ENCODE measurements at regions not wholly inside any gene's neighbourhood (a gene's known extent, or its start where the extent isn't known, plus 50 kb on each side); places are given as distances from the start of the nearest gene placed in this dataset.

GRCh38 chr9:18361646-18362045 is 112.3 kb upstream of the ADAMTSL1 start:
- no peak overlapping the region for H3K9ac ChIP-seq (ENCODE audit: low read length)
- H3K36me3 ChIP-seq (replicated peaks; ENCODE audit: low read depth, low read length): no peaks in the 10 kb centered on the region
- no peak overlapping the region for H3K4me2 ChIP-seq (ENCODE audit: low read length)
- no peaks in the 10 kb centered on the region for H3K9me3 ChIP-seq (ENCODE audit: insufficient read depth, low read length)
- no peaks in the 10 kb centered on the region for H3K79me2 ChIP-seq (ENCODE audit: low read length)
- H2AFZ ChIP-seq (ENCODE audit: low read depth, low read length): no peak overlapping the region
- TF ChIP-seq EZH2phosphoT487 (IDR thresholded peaks at IDR 0.05; ENCODE audit: low read depth) (no peak), CTCF (IDR thresholded peaks at IDR 0.05; ENCODE audit: low read depth, low read length) (no peak)
- H3K4me1 ChIP-seq (ENCODE audit: low read length): peaks cover 17% of the 10 kb centered on the region
- no peak overlapping the region for H3K4me3 ChIP-seq (ENCODE audit: low read length)
- H4K20me1 ChIP-seq (ENCODE audit: insufficient read depth, low read length): no peaks in the 10 kb centered on the region
- no peaks in the 10 kb centered on the region for H3K27me3 ChIP-seq (ENCODE audit: low read depth, low read length)
- H3K27ac ChIP-seq (ENCODE audit: low read length): no peak overlapping the region

GRCh38 chr9:18362166-18362565 is 111.8 kb upstream of the ADAMTSL1 start:
- H3K4me1 ChIP-seq (ENCODE audit: low read length): peaks cover 17% of the 10 kb centered on the region
- H3K79me2 ChIP-seq (ENCODE audit: low read length): no peaks in the 10 kb centered on the region
- no peaks in the 10 kb centered on the region for H3K9me3 ChIP-seq (ENCODE audit: insufficient read depth, low read length)
- no peak overlapping the region for H3K27ac ChIP-seq (ENCODE audit: low read length)
- H2AFZ ChIP-seq (ENCODE audit: low read depth, low read length): no peak overlapping the region
- no peak overlapping the region for H3K9ac ChIP-seq (ENCODE audit: low read length)
- H3K4me2 ChIP-seq (ENCODE audit: low read length): no peak overlapping the region
- TF ChIP-seq EZH2phosphoT487 (IDR thresholded peaks at IDR 0.05; ENCODE audit: low read depth) (no peak), CTCF (IDR thresholded peaks at IDR 0.05; ENCODE audit: low read depth, low read length) (no peak)
- H3K36me3 ChIP-seq (replicated peaks; ENCODE audit: low read depth, low read length): no peaks in the 10 kb centered on the region
- H3K4me3 ChIP-seq (ENCODE audit: low read length): no peak overlapping the region
- no peaks in the 10 kb centered on the region for H3K27me3 ChIP-seq (ENCODE audit: low read depth, low read length)
- no peaks in the 10 kb centered on the region for H4K20me1 ChIP-seq (ENCODE audit: insufficient read depth, low read length)

DNA sequence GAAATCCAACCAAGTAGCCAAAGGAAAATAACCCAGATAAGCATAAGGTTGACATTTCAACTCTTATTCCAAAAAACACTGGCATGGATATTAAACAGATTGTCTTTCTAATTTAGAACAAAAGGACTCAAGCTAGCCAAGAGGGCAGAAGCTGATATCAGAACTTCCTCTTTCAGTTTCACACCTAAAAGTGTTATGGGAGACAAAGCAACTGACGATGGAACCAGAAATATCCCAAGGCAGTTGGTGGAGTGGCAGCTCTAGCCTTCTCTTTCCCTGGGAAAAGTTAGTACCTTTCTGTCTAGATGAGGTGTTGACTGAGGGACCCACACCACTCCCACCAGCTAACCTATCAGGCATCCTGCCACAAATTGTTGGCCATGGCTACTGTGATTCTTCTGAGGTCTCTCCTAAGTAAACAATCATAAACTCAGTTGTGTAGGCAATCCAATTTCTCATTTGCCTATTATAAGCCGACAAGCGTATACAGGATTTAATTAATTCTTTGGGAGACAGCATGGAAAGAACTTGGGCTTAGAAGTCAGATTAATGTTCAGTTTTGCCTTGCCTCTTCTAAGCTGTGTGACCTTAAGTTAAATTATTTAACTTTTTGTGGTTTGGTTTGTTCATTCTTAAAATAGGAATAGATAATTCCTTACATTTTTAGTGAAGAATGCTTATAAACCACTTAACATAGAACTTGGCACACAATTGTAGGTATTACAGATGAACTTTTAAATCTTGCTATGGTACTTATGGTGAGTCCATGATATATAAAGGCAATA is 110.9 kb upstream of the ADAMTSL1 start:
- Histone ChIP-seq H3K9ac (ENCODE audit: low read length) (no peak overlapping the region), H3K27ac (ENCODE audit: low read length) (no peak overlapping the region), H3K4me2 (ENCODE audit: low read length) (no peak overlapping the region; the same call in 1 of the 2 replicates), H3K9me3 (ENCODE audit: insufficient read depth, low read length) (no peaks in the 10 kb centered on the region), H3K27me3 (ENCODE audit: low read depth, low read length) (no peaks in the 10 kb centered on the region), H3K36me3 (replicated peaks; ENCODE audit: low read depth, low read length) (no peaks in the 10 kb centered on the region), H2AFZ (ENCODE audit: low read depth, low read length) (no peak overlapping the region), H4K20me1 (ENCODE audit: insufficient read depth, low read length) (no peaks in the 10 kb centered on the region), H3K4me3 (ENCODE audit: low read length) (no peak overlapping the region), H3K4me1 (ENCODE audit: low read length) (peaks cover 17% of the 10 kb centered on the region), H3K79me2 (ENCODE audit: low read length) (no peaks in the 10 kb centered on the region)
- TF ChIP-seq CTCF (IDR thresholded peaks at IDR 0.05; ENCODE audit: low read depth, low read length) (no peak), EZH2phosphoT487 (IDR thresholded peaks at IDR 0.05; ENCODE audit: low read depth) (no peak)

- Histone ChIP-seq H3K36me3 (replicated peaks; ENCODE audit: low read depth, low read length) (no peaks in the 10 kb centered on the region), H3K27ac (ENCODE audit: low read length) (no peak overlapping the region), H3K9ac (ENCODE audit: low read length) (no peak overlapping the region), H2AFZ (ENCODE audit: low read depth, low read length) (no peak overlapping the region), H3K4me3 (ENCODE audit: low read length) (no peak overlapping the region), H3K27me3 (ENCODE audit: low read depth, low read length) (no peaks in the 10 kb centered on the region), H3K4me1 (ENCODE audit: low read length) (peaks cover 17% of the 10 kb centered on the region), H3K4me2 (ENCODE audit: low read length) (peak overlapping the region; percentile 39; the same call in 1 of the 2 replicates), H4K20me1 (ENCODE audit: insufficient read depth, low read length) (no peaks in the 10 kb centered on the region), H3K79me2 (ENCODE audit: low read length) (no peaks in the 10 kb centered on the region), H3K9me3 (ENCODE audit: insufficient read depth, low read length) (no peaks in the 10 kb centered on the region)
- TF ChIP-seq EZH2phosphoT487 (IDR thresholded peaks at IDR 0.05; ENCODE audit: low read depth): no peak
- TF ChIP-seq CTCF (IDR thresholded peaks at IDR 0.05; ENCODE audit: low read depth, low read length): no peak
Measured at GRCh38 chr9:18365651-18366050, 108.3 kb upstream of the ADAMTSL1 start.
